Testis (tissue), 2 donors: ENCODE measurements at regions not wholly inside any gene's neighbourhood (a gene's known extent, or its start where the extent isn't known, plus 50 kb on each side); places are given as distances from the start of the nearest gene placed in this dataset.

ENCODE experiments used
- DNase-seq: peaks from one replicate; pipeline ENCODE4 v3.0.0-alpha.2; 2019
- H3K27ac ChIP-seq, 2 donors: fragments of 200-600 bp; sonication (generic); one replicate each; pipeline ENCODE4 v1.5.1; 2019
- H3K27me3 ChIP-seq: fragments of 200-600 bp; sonication (generic); one replicate; pipeline ENCODE4 v1.5.1; 2019
- H3K36me3 ChIP-seq: fragments of 200-600 bp; sonication (generic); one replicate; pipeline ENCODE4 v1.5.1; 2017; ENCODE audit warnings: low read depth; ENCODE audit errors: missing control alignments
- H3K4me1 ChIP-seq: fragments of 200-600 bp; sonication (generic); one replicate; pipeline ENCODE4 v1.5.1; 2019
- H3K4me3 ChIP-seq, 2 donors: fragments of 200-600 bp; sonication (generic); one replicate each; pipeline ENCODE4 v1.5.1; 2017 to 2019
- H3K9me3 ChIP-seq: fragments of 200-600 bp; sonication (generic); one replicate; pipeline ENCODE4 v1.5.1; 2017
- POLR2A ChIP-seq: fragments of 450-650 bp; IDR thresholded peaks from one replicate; pipeline ENCODE4 v1.6.1; 2017; ENCODE audit warnings: antibody characterized with exemption, mild to moderate bottlenecking, moderate library complexity
- WGBS, 2 donors: methylation state at CpG; one replicate each; pipeline ENCODE4 v1.1.5; 2018; 5-methylcytosine and 5-hydroxymethylcytosine counted together
- intact Hi-C: fragments of 100-400 bp; cut with DNase I; formaldehyde crosslinking; loops from one replicate; pipeline ENCODE4 v1.15.1; 2023; ENCODE audit warnings: low total_unique reads
- TF ChIP-seq, protein P1 (sequence below), 3 experiments: fragments of 450-650 bp in 2 of 3; fragments of 200-600 bp in 1 of 3; sonication (generic) in 1 of 3; IDR thresholded peaks; one replicate each; pipeline ENCODE4 v1.5.1; 2016 to 2019; ENCODE audit warnings: antibody characterized with exemption in 3 of 3, mild to moderate bottlenecking in 2 of 3, moderate library complexity in 1 of 3

DNA sequence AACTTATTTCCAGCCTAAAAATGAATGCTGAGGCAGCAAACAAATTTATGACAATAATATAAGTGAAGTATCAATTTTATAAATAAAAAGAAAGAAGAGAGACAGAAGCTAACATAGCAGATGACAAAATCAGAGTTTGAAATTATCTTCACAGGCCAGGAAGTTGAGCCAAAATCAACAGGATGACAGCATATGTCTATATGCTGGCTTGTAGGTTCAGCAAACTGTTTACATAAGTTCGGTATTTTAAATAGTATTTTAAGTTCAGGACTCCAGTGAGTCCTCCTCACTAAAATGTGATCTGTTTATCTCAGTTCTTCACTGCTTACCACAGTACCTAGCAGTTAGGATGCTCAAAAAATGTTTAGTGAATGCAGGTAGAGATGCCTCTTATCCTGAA lies 359.6 kb upstream of the SMC2 start:
- no peaks in the 10 kb centered on the region for H3K27me3 ChIP-seq
- H3K36me3 ChIP-seq = no peaks in the 10 kb centered on the region
- TF ChIP-seq POLR2A = no peak
- TF ChIP-seq, protein P1, sequence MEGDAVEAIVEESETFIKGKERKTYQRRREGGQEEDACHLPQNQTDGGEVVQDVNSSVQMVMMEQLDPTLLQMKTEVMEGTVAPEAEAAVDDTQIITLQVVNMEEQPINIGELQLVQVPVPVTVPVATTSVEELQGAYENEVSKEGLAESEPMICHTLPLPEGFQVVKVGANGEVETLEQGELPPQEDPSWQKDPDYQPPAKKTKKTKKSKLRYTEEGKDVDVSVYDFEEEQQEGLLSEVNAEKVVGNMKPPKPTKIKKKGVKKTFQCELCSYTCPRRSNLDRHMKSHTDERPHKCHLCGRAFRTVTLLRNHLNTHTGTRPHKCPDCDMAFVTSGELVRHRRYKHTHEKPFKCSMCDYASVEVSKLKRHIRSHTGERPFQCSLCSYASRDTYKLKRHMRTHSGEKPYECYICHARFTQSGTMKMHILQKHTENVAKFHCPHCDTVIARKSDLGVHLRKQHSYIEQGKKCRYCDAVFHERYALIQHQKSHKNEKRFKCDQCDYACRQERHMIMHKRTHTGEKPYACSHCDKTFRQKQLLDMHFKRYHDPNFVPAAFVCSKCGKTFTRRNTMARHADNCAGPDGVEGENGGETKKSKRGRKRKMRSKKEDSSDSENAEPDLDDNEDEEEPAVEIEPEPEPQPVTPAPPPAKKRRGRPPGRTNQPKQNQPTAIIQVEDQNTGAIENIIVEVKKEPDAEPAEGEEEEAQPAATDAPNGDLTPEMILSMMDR (IDR thresholded peaks at IDR 0.05) = no peak
- H3K4me3 ChIP-seq = no peak overlapping the region
- no peaks in the 10 kb centered on the region for H3K4me1 ChIP-seq
- DNase-seq = no peak
- H3K27ac ChIP-seq = no peak overlapping the region
- 50 to 69% methylated on average over 1 of the region's 1 CpG for WGBS, 2 donors
- intact Hi-C loops = no loop called here
- no peaks in the 10 kb centered on the region for H3K9me3 ChIP-seq

DNA sequence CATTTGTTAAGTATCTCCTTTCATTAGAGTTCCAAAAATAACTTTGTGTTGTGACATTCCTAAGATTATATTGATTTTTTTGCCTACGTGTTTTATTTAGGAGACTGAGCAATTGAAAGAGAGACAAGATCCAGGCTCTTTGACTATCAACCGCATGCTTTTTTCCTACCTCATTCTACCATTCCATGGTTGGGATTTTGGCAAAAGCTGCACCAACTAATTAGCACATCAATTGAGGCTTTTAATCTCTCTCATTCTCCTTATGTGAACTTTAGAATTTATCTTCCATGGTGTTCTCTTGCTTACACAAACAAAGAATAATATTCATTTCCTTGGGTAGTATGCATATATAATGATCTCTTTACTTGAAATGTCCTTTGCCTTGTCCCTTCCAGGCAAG lies 338.7 kb upstream of the SMC2 start:
- WGBS, 2 donors = 70% methylated on average over 2 of the region's 2 CpGs
- Histone ChIP-seq H3K9me3 (no peaks in the 10 kb centered on the region), H3K36me3 (no peaks in the 10 kb centered on the region), H3K27ac (no peak overlapping the region), H3K4me1 (no peaks in the 10 kb centered on the region), H3K4me3 (no peak overlapping the region), H3K27me3 (no peaks in the 10 kb centered on the region)
- no peak for TF ChIP-seq POLR2A
- TF ChIP-seq, protein P1 (IDR thresholded peaks at IDR 0.05) = no peak
- intact Hi-C loops = no loop called here
- DNase-seq = no peak

DNA sequence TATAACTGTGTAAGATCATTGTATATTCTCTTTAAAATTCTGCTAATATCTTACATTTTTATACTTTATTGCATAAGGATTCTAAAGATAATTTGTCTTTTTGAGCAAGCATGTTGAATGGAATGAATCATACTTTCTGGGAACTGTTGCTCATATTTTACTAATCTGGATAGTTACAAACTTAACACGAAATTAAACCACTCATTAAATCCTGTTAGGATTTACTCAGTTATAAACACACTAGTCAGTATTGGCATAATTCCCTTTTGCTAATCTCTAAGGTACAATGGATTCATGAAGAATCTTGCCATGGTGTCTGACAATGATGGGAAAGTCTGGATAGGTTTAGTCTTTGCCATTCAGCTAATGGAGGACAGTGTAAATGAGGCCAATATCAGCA lies 338.1 kb upstream of the SMC2 start:
- Histone ChIP-seq H3K27me3 (no peaks in the 10 kb centered on the region), H3K4me3 (no peak overlapping the region), H3K4me1 (no peaks in the 10 kb centered on the region), H3K9me3 (no peaks in the 10 kb centered on the region), H3K27ac (no peak overlapping the region), H3K36me3 (no peaks in the 10 kb centered on the region)
- intact Hi-C loops = no loop called here
- TF ChIP-seq, protein P1 (IDR thresholded peaks at IDR 0.05) = no peak
- TF ChIP-seq POLR2A = no peak
- DNase-seq = no peak
- WGBS, 2 donors = 31 to 59% methylated on average over 1 of the region's 1 CpG

DNA sequence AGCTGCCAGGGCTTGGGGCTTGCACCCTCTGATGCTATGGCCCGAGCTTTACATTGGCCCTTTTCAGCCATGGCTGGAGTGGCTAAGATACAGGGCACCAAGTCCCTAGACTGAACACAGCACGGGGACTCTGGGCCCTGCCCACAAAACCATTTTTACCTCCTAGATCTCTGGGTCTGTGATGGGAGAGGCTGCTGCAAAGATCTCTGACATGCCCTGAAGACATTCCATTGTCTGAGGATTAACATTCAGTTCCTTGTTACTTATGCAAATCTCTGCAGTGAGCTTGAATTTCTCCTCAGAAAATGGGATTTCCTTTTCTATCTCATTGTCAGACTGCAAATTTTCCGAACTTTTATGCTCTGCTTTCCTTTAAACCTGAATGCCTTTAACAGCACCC lies 337.0 kb upstream of the SMC2 start:
- no peaks in the 10 kb centered on the region for H3K27me3 ChIP-seq
- H3K9me3 ChIP-seq = no peaks in the 10 kb centered on the region
- no peaks in the 10 kb centered on the region for H3K36me3 ChIP-seq
- intact Hi-C loops = no loop called here
- no peak overlapping the region for H3K27ac ChIP-seq
- no peak for DNase-seq
- no peak for TF ChIP-seq POLR2A
- TF ChIP-seq, protein P1 (IDR thresholded peaks at IDR 0.05) = no peak
- H3K4me1 ChIP-seq = no peaks in the 10 kb centered on the region
- H3K4me3 ChIP-seq = no peak overlapping the region
- WGBS, 2 donors = 82 to 88% methylated on average over 3 of the region's 3 CpGs

DNA sequence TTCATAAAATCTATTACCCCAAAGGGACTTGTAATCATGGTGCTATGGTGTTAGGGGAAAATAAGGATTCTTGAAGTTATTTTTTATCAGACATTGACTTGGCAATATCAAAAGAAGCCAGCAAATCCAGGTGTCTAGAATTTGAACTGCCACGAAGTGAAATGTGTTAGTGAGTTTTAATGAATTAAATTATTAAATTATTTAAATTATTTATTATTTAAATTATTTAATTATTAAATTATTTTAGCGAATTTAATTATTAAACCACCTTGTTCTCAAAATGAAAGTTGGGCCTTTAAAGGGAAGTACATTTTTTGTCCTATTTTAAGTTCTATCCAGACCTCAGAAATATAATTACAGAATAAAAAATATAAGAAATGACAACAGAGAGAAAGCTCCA lies 332.6 kb upstream of the SMC2 start:
- Histone ChIP-seq H3K27ac (no peak overlapping the region), H3K4me1 (no peaks in the 10 kb centered on the region), H3K36me3 (no peaks in the 10 kb centered on the region), H3K9me3 (no peaks in the 10 kb centered on the region), H3K4me3 (no peak overlapping the region), H3K27me3 (no peaks in the 10 kb centered on the region)
- WGBS, 2 donors = 69% methylated on average over 2 of the region's 2 CpGs
- DNase-seq = no peak
- TF ChIP-seq POLR2A = no peak
- TF ChIP-seq, protein P1 (IDR thresholded peaks at IDR 0.05) = no peak
- intact Hi-C loops = no loop called here
